OCI-LY7 (cell line): ENCODE measurements at regions not wholly inside any gene's neighbourhood (a gene's known extent, or its start where the extent isn't known, plus 50 kb on each side); places are given as distances from the start of the nearest gene placed in this dataset.

Experiments
- CTCF ChIP-seq: fragments of 200-600 bp; sonication (generic); conservative IDR thresholded peaks from 2 replicates; pipeline ENCODE4 v1.5.1; 2014; ENCODE audit warnings: mild to moderate bottlenecking, antibody characterized with exemption, low read length, moderate library complexity, mixed read lengths
- EZH2phosphoT487 ChIP-seq: fragments of 200-600 bp; sonication (generic); IDR thresholded peaks from 2 replicates; pipeline ENCODE4 v1.6.1; 2018; ENCODE audit warnings: low read depth, borderline replicate concordance, mild to moderate bottlenecking, mixed run types, antibody characterized with exemption, low read length, moderate library complexity, mixed read lengths

GRCh38 chr9:31790720-31791119, 593.7 kb upstream of the ACO1 start:
- TF ChIP-seq CTCF, result no peak
- TF ChIP-seq EZH2phosphoT487, result no peak
